ENCODE measurements at regions not wholly inside any gene's neighbourhood (a gene's known extent, or its start where the extent isn't known, plus 50 kb on each side); places are given as distances from the start of the nearest gene placed in this dataset.
"Not testable (repeated sequence)": the region's sequence is repeated elsewhere in the genome, so short reads cannot be mapped to it uniquely, and the experiment has no call there.

DNA sequence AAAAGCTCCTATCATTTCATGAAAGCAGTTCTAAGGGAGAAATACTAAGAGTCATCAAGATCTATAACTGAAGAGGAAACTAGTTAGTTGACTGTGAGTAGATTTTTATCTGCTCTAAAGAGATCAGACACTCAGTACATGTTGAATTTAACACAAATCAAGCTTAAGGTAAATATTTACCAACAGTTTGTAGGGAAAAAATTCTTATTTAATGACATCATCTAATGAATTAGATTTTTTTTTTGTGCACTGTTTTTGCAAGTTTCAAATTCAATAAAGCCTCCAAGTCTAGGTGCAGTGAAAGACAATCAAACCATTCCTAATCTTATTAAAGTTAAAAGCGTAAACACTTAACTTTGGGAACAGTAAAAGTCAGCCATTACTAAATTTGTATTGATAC lies 93.0 kb upstream of the PRKD1 start:
- Mint-ChIP-seq H3K4me3 (no peak overlapping the region), H3K27ac (no peak overlapping the region), H3K36me3 (ENCODE audit: low read depth) (no peaks in the 10 kb centered on the region), H3K27me3 (ENCODE audit: low read depth) (no peaks in the 10 kb centered on the region), H3K4me1 (ENCODE audit: low read depth) (no peaks in the 10 kb centered on the region), H3K9me3 (peaks cover 6% of the 10 kb centered on the region)
- intact Hi-C loops (cut with micrococcal nuclease): no loop called here
- CTCF ChIA-PET: interaction anchor here (0.6 kb wide), 1 partner anchor 1950 kb away, joined by 3 read pairs; no protein-coding TSS in a partner anchor
- DNase-seq: no peak

DNA sequence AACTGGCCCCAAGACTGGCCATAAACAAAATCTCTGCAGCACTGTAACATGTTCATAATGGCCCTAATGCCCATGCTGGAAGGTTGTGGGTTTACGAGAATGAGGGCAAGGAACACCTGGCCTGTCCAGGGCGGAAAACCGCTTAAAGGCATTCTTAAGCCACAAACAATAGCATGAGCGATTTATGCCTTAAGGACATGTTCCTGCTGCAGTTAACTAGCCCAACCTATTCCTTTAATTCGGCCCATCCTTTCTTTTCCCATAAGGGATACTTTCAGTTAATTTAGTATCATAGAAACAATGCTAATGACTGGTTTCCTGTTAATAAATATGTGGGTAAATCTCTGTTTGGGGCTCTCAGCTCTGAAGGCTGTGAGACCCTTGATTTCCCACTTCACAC lies 95.7 kb upstream of the PRKD1 start:
- intact Hi-C loops (cut with micrococcal nuclease); H3K4me3 Mint-ChIP-seq; DNase-seq; H3K27ac Mint-ChIP-seq; H3K36me3 Mint-ChIP-seq (ENCODE audit: low read depth); H3K27me3 Mint-ChIP-seq (ENCODE audit: low read depth); H3K4me1 Mint-ChIP-seq (ENCODE audit: low read depth); CTCF ChIA-PET: not testable (repeated sequence)
- peaks cover 14% of the 10 kb centered on the region for H3K9me3 Mint-ChIP-seq

DNA sequence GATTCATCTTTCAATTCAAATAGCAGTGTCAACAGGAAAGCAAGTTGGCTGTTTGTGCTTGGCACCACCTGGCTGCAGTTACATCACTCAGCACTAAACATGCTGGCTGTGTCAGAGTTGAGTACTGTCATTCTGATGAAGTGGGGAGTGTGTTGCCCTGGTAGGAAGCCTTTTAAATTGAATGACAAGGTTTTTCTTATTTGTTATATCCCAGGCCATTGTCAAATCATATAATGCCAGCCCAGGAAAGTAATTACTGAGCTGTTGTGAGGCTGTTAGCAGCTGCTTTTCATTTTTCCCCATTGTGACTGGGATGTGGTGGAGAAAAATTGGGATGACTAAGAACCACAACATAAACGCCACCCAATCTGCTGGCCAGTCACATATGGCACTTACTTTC lies 106.5 kb upstream of the PRKD1 start:
- intact Hi-C loops (cut with micrococcal nuclease): no loop called here
- no peak overlapping the region for H3K4me3 Mint-ChIP-seq
- H3K27me3 Mint-ChIP-seq (ENCODE audit: low read depth): no peaks in the 10 kb centered on the region
- no peak overlapping the region for H3K27ac Mint-ChIP-seq
- H3K4me1 Mint-ChIP-seq (ENCODE audit: low read depth): no peaks in the 10 kb centered on the region
- DNase-seq: no peak
- H3K9me3 Mint-ChIP-seq: peaks cover 6% of the 10 kb centered on the region
- CTCF ChIA-PET: no interaction called here
- H3K36me3 Mint-ChIP-seq (ENCODE audit: low read depth): no peaks in the 10 kb centered on the region

DNA sequence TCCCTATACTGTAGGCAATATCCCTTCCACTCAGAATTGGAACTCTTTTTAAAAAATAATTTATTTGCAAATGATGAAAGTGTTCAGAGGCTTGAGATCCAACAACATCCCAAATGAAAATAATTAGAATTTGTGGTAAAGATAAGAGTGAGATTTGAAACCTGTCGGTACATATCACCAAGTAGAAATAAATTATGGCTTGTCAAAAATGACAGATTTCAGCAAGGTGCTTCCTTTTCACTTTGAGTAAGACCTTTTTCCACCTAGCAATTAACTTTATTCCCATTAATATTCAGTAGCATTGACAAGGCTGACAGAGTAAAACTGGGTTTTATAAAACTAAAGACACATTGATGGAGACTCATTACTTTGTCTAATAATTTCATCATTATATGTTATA lies 107.7 kb upstream of the PRKD1 start:
- no peaks in the 10 kb centered on the region for H3K27me3 Mint-ChIP-seq (ENCODE audit: low read depth)
- no peaks in the 10 kb centered on the region for H3K4me1 Mint-ChIP-seq (ENCODE audit: low read depth)
- H3K4me3 Mint-ChIP-seq: no peak overlapping the region
- intact Hi-C loops (cut with micrococcal nuclease): no loop called here
- no peak overlapping the region for H3K27ac Mint-ChIP-seq
- DNase-seq: no peak
- H3K9me3 Mint-ChIP-seq: peaks cover 3% of the 10 kb centered on the region
- CTCF ChIA-PET: no interaction called here
- H3K36me3 Mint-ChIP-seq (ENCODE audit: low read depth): no peaks in the 10 kb centered on the region

DNA sequence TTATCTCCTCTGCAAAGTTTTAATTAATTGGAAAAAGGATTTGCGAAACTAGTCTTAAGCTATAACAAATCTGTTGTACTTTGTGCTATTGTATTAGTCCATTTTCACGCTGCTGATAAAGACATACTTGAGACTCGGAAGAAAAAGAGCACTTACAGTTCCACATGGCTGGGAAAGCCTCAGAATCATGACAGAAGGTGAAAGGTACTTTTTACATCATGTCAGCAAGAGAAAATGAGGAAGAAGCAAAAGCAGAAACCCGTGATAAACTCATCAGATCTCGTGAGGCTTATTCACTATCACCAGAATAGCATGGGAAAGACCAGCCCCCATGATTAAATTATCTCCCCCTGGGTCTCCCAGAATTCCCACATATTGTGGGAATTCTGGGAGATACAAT lies 118.1 kb upstream of the PRKD1 start:
- peaks cover 4% of the 10 kb centered on the region for H3K9me3 Mint-ChIP-seq
- intact Hi-C loops (cut with micrococcal nuclease): no loop called here
- DNase-seq: no peak
- no peaks in the 10 kb centered on the region for H3K36me3 Mint-ChIP-seq (ENCODE audit: low read depth)
- CTCF ChIA-PET: interaction anchor here (0.6 kb wide), 1 partner anchor 161 kb away, joined by 3 read pairs; no protein-coding TSS in a partner anchor
- no peak overlapping the region for H3K27ac Mint-ChIP-seq
- H3K4me3 Mint-ChIP-seq: no peak overlapping the region
- no peaks in the 10 kb centered on the region for H3K27me3 Mint-ChIP-seq (ENCODE audit: low read depth)
- no peaks in the 10 kb centered on the region for H3K4me1 Mint-ChIP-seq (ENCODE audit: low read depth)

DNA sequence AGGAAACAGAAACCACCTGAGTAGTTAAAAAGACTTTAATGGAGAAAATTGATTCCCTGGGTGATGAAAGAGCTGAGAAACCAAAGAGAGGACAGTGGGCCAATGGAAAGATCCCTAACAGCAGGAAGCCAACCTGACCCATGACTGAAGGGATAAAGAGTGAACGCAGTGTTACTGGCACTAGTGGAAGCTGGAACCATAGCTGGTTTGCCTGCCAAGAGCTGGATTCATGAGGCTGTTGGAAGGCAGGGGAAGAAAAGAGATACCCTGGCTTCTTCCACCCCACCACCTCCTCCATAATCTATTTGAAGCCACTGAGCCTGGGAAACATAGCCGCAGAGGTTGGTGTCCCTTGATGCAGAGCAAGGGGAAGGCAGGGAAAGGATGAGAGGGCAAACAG lies 125.5 kb upstream of the PRKD1 start:
- no peak for DNase-seq
- Mint-ChIP-seq H3K27ac (no peak overlapping the region), H3K9me3 (no peaks in the 10 kb centered on the region), H3K27me3 (ENCODE audit: low read depth) (no peaks in the 10 kb centered on the region), H3K4me3 (no peak overlapping the region), H3K36me3 (ENCODE audit: low read depth) (no peaks in the 10 kb centered on the region), H3K4me1 (ENCODE audit: low read depth) (no peaks in the 10 kb centered on the region)
- CTCF ChIA-PET: no interaction called here
- intact Hi-C loops (cut with micrococcal nuclease): no loop called here

DNA sequence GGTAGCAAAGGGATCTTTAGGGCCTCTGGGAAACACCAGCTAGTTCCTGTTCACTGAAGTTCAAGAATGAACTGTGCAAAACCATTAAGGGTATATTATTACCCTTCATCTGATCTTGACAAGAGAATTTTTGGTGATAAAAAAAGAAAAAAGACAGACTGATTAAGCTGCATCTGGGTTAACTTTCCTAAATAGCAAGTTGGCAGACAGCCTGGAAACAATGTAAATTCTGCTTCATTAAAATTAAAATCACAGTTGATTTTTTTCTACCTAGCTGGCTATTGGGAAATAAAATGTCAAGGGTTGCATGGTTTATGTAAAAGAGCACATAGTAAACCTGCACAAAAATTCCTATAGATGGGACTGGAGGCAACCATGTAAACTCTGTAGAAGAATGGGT lies 126.6 kb upstream of the PRKD1 start:
- H3K4me3 Mint-ChIP-seq: no peak overlapping the region
- no peak overlapping the region for H3K27ac Mint-ChIP-seq
- H3K36me3 Mint-ChIP-seq (ENCODE audit: low read depth): no peaks in the 10 kb centered on the region
- intact Hi-C loops (cut with micrococcal nuclease): no loop called here
- no peaks in the 10 kb centered on the region for H3K27me3 Mint-ChIP-seq (ENCODE audit: low read depth)
- no peak for DNase-seq
- no peaks in the 10 kb centered on the region for H3K4me1 Mint-ChIP-seq (ENCODE audit: low read depth)
- CTCF ChIA-PET: no interaction called here
- H3K9me3 Mint-ChIP-seq: no peaks in the 10 kb centered on the region

DNA sequence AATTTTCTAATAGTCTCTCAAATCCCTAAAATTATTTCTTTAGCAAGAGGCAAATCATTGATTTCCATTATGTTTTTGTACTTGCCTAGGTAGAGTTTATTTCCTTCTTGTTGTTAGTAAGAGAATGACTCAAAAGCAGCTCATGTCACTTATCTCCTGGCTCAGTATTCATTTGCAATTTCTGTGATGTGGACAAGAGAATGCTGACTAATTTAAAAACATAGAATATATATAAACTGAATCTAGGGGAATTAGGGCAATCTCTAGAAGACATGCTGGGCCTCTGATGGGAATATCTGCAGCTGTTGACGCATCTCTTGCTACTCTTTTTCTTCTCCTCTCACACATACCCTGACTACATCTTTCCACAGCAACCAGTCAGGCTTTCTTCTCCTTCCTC lies 130.8 kb upstream of the PRKD1 start:
- Mint-ChIP-seq H3K36me3 (ENCODE audit: low read depth) (no peaks in the 10 kb centered on the region), H3K4me3 (no peak overlapping the region), H3K9me3 (no peaks in the 10 kb centered on the region), H3K4me1 (ENCODE audit: low read depth) (no peaks in the 10 kb centered on the region), H3K27ac (no peak overlapping the region), H3K27me3 (ENCODE audit: low read depth) (no peaks in the 10 kb centered on the region)
- no peak for DNase-seq
- CTCF ChIA-PET: no interaction called here
- intact Hi-C loops (cut with micrococcal nuclease): no loop called here

DNA sequence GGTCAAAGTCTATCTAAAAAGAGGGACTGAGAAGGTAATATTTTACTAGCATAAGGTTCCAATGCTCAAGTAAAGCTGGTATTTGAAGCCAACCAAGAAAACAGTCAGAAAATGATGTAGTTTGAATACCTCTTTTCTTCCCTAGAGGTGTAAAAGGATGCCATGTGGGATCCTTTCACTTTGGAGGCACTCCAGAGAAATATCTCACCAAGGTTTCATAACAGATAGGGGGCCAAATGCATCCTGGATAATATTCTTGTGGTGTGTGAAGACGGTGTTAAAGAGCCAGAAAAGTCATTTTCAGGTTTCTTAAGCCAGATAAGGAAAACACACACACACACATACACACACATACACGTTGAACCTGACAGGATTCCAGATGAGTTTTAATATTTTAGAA lies 136.1 kb upstream of the PRKD1 start:
- no peak for DNase-seq
- intact Hi-C loops (cut with micrococcal nuclease): no loop called here
- Mint-ChIP-seq H3K27me3 (ENCODE audit: low read depth) (no peaks in the 10 kb centered on the region), H3K9me3 (no peaks in the 10 kb centered on the region), H3K4me1 (ENCODE audit: low read depth) (no peaks in the 10 kb centered on the region), H3K27ac (no peak overlapping the region), H3K36me3 (ENCODE audit: low read depth) (no peaks in the 10 kb centered on the region), H3K4me3 (no peak overlapping the region)
- CTCF ChIA-PET: no interaction called here

DNA sequence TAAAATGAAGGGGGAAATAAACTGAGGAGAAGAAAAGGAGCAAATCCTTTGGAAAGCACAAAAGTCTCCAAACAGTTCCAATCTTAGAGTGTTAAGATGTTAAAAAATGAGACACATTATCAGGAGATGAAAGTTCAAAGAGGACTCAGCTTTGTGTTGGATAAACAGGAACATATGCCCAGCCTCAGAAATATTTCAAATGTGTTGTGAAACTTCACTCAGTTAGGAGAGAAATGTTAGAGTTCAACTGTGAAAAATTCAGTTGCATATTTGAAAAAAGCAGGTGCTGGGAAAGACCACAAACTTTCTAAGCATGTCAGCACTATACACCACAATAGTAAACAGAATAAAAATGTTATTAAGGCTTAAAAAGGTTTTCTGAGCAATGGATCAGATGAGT lies 136.8 kb upstream of the PRKD1 start:
- H3K4me3 Mint-ChIP-seq: no peak overlapping the region
- H3K4me1 Mint-ChIP-seq (ENCODE audit: low read depth): no peaks in the 10 kb centered on the region
- intact Hi-C loops (cut with micrococcal nuclease): no loop called here
- no peak overlapping the region for H3K27ac Mint-ChIP-seq
- no peaks in the 10 kb centered on the region for H3K27me3 Mint-ChIP-seq (ENCODE audit: low read depth)
- H3K9me3 Mint-ChIP-seq: no peaks in the 10 kb centered on the region
- H3K36me3 Mint-ChIP-seq (ENCODE audit: low read depth): no peaks in the 10 kb centered on the region
- DNase-seq: no peak
- CTCF ChIA-PET: no interaction called here

DNA sequence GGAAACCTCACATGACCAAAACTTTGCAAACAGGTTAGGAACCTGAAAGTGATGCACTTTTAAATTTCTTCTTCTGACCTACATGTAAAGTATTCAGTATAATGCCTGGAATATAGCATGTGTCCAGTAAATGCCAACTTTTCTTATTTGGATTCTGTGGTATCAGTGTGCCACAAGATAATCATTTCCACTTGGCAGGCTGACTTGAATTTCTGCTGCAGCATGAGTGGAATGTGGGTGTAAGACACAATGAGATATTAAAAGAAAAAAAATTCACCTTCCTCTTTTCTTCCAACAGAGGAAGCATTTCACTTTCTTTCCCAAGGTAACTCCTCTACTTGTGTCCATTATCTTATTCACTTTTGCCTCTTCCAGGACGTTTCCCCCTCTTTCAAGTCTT lies 141.9 kb upstream of the PRKD1 start:
- no peak overlapping the region for H3K27ac Mint-ChIP-seq
- intact Hi-C loops (cut with micrococcal nuclease): no loop called here
- no peaks in the 10 kb centered on the region for H3K4me1 Mint-ChIP-seq (ENCODE audit: low read depth)
- peaks cover 10% of the 10 kb centered on the region for H3K9me3 Mint-ChIP-seq
- no peaks in the 10 kb centered on the region for H3K27me3 Mint-ChIP-seq (ENCODE audit: low read depth)
- CTCF ChIA-PET: no interaction called here
- H3K4me3 Mint-ChIP-seq: no peak overlapping the region
- no peak for DNase-seq
- H3K36me3 Mint-ChIP-seq (ENCODE audit: low read depth): no peaks in the 10 kb centered on the region

DNA sequence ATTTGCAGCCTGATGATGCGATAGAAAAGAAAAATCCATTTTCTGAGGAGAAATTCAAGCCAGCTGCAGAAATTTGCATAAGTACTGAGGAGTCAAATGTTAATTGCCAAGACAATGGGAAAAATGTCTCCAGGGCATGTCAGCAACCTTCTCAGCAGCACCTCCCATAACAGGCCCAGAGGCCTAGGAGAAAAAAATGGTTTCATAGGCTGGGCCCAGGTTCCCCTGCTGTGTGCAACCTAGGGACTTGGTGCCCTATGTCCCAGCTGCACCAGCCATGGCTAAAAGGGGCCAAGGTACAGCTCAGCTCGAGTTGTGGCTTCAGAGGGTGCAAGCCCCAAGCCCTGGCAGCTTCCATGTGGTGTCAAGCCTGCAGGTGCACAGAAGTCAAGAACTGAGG lies 144.8 kb upstream of the PRKD1 start:
- CTCF ChIA-PET; H3K36me3 Mint-ChIP-seq (ENCODE audit: low read depth); H3K27me3 Mint-ChIP-seq (ENCODE audit: low read depth); H3K4me1 Mint-ChIP-seq (ENCODE audit: low read depth); intact Hi-C loops (cut with micrococcal nuclease); H3K4me3 Mint-ChIP-seq; DNase-seq; H3K9me3 Mint-ChIP-seq; H3K27ac Mint-ChIP-seq: not testable (repeated sequence)

DNA sequence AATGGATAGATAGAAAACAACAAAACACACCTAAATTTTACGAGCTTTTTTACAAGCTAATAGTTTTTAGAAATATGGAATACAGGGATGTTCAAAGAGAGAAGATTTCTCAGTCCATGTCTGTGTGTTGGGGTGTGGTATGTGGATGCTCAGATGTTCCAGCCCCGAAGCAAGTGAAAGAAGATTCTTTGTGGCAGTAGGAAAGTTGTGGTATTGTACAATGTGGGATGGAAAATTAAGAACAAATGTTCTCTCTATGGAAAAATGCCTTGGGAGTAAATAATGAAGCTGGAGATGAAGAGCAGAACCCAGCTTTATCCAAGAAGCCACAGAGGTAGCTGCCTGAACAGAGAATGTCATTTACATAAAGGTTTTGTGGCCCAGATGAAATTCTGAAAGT lies 150.3 kb upstream of the PRKD1 start:
- intact Hi-C loops (cut with micrococcal nuclease): no loop called here
- CTCF ChIA-PET: interaction anchor here (0.5 to 1.0 kb wide), 2 partner anchors 136 to 259 kb away, joined by 3 read pairs; no protein-coding TSS in a partner anchor
- H3K4me1 Mint-ChIP-seq (ENCODE audit: low read depth): no peaks in the 10 kb centered on the region
- H3K36me3 Mint-ChIP-seq (ENCODE audit: low read depth): no peaks in the 10 kb centered on the region
- H3K27me3 Mint-ChIP-seq (ENCODE audit: low read depth): no peaks in the 10 kb centered on the region
- H3K4me3 Mint-ChIP-seq: no peak overlapping the region
- H3K27ac Mint-ChIP-seq: no peak overlapping the region
- DNase-seq: no peak
- peaks cover 4% of the 10 kb centered on the region for H3K9me3 Mint-ChIP-seq

DNA sequence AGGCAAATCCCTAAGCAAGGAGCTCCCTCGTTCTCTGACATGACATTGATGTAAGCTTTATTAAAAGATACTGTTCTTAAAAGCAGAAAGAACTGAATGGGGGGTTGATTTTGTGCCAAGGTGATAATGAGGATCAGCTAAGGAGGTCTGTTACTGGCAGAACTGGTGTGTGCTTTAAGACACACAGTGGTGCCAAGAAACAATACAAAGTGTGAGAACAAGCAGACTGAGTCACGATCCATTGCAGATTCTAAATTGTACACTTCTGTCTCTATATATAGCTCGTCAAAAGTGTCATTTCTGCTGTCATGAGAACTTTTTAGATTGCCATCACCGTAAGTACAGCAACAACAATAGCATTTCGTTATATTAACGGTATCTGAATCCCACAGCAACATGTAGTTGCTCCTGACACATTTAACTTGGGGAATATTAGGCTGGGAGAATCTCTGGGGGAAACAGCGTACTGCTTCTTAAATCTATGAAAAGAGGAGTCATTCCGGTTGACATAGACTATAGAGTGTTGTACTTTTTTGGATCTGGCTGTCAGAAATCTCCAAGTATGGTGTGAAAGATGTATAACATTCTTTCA lies 151.3 kb upstream of the PRKD1 start:
- CTCF ChIA-PET: no interaction called here
- H3K36me3 Mint-ChIP-seq (ENCODE audit: low read depth): no peaks in the 10 kb centered on the region
- H3K27ac Mint-ChIP-seq: no peak overlapping the region
- no peak overlapping the region for H3K4me3 Mint-ChIP-seq
- intact Hi-C loops (cut with micrococcal nuclease): no loop called here
- no peak for DNase-seq
- H3K4me1 Mint-ChIP-seq (ENCODE audit: low read depth): no peaks in the 10 kb centered on the region
- peaks cover 2% of the 10 kb centered on the region for H3K9me3 Mint-ChIP-seq
- H3K27me3 Mint-ChIP-seq (ENCODE audit: low read depth): no peaks in the 10 kb centered on the region
